GM12892 (cell line): ENCODE measurements at regions not wholly inside any gene's neighbourhood (a gene's known extent, or its start where the extent isn't known, plus 50 kb on each side); places are given as distances from the start of the nearest gene placed in this dataset.
"Not testable (repeated sequence)": the region's sequence is repeated elsewhere in the genome, so short reads cannot be mapped to it uniquely, and the experiment has no call there.

Source experiments
- DNase-seq: peaks from one replicate; pipeline ENCODE4 v3.0.0; 2011; ENCODE audit not compliant: insufficient read length
- FAIRE-seq: peaks from 2 replicates; lab custom pipeline; 2011; peaks lifted over from hg19 to GRCh38; lab: Jason Lieb, UNC
- POLR2A ChIP-seq: IDR thresholded peaks from 2 replicates; pipeline ENCODE4 v1.6.1; 2011; ENCODE audit warnings: low read depth, low read length, control low read depth
- POLR2AphosphoS5 ChIP-seq: IDR thresholded peaks from 2 replicates; pipeline ENCODE4 v1.6.1; 2011; ENCODE audit warnings: low read depth, low read length, control low read depth
- TAF1 ChIP-seq: IDR thresholded peaks from 2 replicates; pipeline ENCODE4 v1.6.1; 2011; ENCODE audit warnings: low read depth, mild to moderate bottlenecking, control low read depth, low read length, borderline replicate concordance

- FAIRE-seq (no peak), DNase-seq (peak; percentile 9)
- TF ChIP-seq POLR2A, result no peak
- no peak for TF ChIP-seq POLR2AphosphoS5
Observed at GRCh38 chr7:39808796-39809481, 141.1 kb upstream of the CDK13 start.

DNA sequence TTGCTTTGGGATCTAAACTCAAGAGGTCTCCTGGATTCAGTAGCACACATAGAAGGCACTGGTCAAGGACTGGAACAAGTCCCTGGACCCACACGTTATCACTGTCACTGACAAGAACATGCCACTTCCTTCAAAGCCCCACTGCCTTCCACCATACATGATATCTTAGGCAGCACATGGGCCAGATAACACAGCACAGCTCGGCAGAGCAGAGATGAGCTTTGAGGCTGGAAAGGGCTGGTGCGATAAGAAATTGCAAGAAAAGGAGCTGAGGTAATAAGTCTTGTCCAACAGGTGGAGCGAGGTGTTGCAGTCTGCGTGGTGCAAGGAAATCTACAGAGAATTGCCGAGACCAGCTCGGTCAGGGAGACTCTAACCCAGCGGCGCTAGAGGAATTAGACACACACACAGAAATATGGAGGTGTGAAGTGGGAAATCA lies 139.8 kb upstream of the CDK13 start:
- DNase-seq, result no peak
- no peak for FAIRE-seq
- TF ChIP-seq TAF1 (no peak), POLR2A (no peak), POLR2AphosphoS5 (no peak)

- no peak for FAIRE-seq
- TF ChIP-seq POLR2AphosphoS5, result no peak
- no peak for TF ChIP-seq TAF1
- TF ChIP-seq POLR2A, result no peak
- no peak for DNase-seq
Observed at GRCh38 chr7:39810710-39811109, 139.3 kb upstream of the CDK13 start.

DNA sequence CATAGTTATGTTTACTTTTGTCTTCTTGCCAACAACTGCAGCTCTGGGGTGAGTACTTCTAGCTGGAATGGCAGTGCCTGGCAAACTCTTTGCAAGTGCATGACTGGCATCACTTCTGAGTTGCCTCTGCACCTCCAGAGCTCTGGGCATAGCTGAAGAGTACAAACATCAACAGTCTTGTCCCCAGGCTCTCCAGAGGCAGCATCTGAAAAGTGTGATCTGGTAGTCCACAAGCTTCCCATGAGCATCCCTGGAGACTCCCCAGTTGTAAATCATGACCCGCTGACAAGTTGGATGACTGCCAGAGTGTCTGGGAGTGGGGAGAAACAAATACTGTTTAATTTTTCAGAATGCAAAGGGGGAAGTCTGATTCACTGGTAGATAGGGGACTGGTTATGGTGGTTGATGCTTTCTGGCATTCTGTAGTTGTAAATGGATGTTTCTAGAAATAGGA lies 138.9 kb upstream of the CDK13 start:
- TF ChIP-seq TAF1 (no peak), POLR2A (no peak), POLR2AphosphoS5 (no peak)
- DNase-seq (no peak), FAIRE-seq (no peak)

DNA sequence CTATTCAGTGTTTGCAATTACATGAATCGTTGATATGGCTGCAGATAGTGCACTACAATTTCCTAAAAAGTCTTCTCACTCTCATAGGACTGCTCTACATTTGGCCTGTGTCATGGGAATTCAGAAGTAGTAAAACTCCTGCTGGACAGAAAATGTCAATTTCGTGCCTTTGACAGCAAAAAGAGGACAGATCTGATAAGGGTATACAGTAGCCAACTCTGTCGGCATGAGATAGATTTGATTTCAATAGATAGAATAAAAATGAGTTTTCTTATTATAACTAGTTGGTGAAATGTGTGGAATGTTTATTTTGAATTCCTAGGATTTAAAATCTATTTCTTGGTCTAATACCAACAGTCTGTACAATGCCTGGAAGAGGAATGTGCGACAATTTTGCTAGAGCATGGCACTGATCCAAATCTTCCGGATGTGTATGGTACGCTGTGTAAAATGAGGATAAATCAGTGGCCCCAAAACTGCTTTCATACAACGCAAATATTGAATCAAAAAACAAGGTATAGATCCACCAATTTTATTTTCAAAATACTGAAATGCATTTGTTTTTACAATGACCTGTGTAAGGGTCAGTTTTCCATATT lies 133.5 kb upstream of the CDK13 start:
- TF ChIP-seq POLR2AphosphoS5, result no peak
- no peak for TF ChIP-seq TAF1
- no peak for TF ChIP-seq POLR2A
- FAIRE-seq, result no peak
- no peak for DNase-seq

DNA sequence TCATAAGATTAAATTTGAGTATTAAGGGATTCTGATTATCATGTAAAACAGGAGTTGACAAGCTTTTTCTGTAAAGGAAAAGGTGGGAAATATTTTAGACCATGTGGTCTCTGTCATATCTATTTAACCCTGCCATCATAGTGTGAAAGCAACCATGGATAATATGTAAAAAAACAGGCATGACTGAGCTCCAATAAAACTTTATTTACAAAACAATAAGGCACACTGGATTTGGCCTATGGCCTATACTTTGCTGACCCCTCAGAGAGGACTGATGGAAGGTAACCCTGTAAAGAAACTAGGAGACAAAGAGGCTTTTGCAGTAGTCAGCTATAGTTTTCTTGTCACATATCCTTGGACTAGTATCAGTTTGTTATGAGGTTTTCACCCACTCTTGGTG lies 130.5 kb upstream of the CDK13 start:
- TF ChIP-seq POLR2A, result no peak
- TF ChIP-seq TAF1, result no peak
- TF ChIP-seq POLR2AphosphoS5, result no peak
- no peak for FAIRE-seq

DNA sequence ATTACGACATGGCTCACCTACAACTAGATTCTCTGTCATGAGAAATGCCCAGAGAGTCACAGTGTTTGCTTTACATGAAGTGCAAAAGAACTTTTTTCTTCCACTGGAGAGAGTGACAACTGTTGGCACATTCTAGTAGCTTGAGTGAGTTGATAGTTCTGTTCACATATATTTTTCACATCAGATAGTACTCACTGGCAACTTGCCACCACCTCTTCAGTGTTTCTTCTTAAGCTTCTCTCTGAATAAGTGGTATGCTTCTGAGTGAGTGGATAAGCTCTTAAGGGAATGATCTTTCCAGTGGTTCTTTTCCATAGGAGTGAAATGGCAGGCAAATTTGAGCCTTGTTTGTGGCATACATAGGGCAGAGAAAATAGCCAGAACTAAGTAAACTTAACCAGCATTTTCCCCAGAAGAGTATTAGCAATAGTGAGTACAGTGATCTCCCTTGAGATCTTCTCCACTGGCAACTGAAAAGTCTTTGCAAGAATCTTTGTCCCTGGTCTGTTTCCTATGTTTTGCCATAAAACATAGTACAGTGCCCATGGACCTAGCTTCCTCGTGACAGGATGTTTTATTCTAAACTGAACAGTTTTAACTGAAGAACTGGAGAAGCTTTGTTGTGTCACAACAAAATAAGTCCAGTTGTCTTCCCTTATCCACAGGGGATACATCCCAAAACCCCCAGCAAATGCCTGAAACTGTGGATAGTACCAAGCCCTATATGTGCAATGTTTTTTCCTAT lies 125.4 kb upstream of the CDK13 start:
- no peak for TF ChIP-seq TAF1
- no peak for TF ChIP-seq POLR2AphosphoS5
- no peak for TF ChIP-seq POLR2A
- no peak for DNase-seq
- FAIRE-seq, result no peak

More for the DNA sequence above, 130.5 kb upstream of the CDK13 start:
- no peak for DNase-seq

- TF ChIP-seq POLR2AphosphoS5 (no peak), POLR2A (no peak), TAF1 (no peak)
- FAIRE-seq, result no peak
- DNase-seq, result no peak
Observed at GRCh38 chr7:39825401-39825980, 124.6 kb upstream of the CDK13 start.

GRCh38 chr7:39826166-39826565 lies 123.9 kb upstream of the CDK13 start:
- DNase-seq, result no peak
- FAIRE-seq, result no peak
- TF ChIP-seq POLR2A (no peak), POLR2AphosphoS5 (no peak), TAF1 (no peak)

- TF ChIP-seq POLR2A (no peak), TAF1 (no peak), POLR2AphosphoS5 (no peak)
- no peak for DNase-seq
- no peak for FAIRE-seq
Observed at GRCh38 chr7:39827571-39827970, 122.5 kb upstream of the CDK13 start.

GRCh38 chr7:39829028-39829427 lies 121.0 kb upstream of the CDK13 start:
- no peak for TF ChIP-seq POLR2AphosphoS5
- no peak for TF ChIP-seq TAF1
- no peak for TF ChIP-seq POLR2A
- FAIRE-seq (no peak), DNase-seq (no peak)

- TF ChIP-seq POLR2AphosphoS5 (no peak), POLR2A (no peak), TAF1 (no peak)
- FAIRE-seq (no peak), DNase-seq (no peak)
Observed at GRCh38 chr7:39832519-39833085, 117.5 kb upstream of the CDK13 start.

GRCh38 chr7:39833180-39833799 lies 116.8 kb upstream of the CDK13 start:
- FAIRE-seq, result peak; percentile 17
- peak; percentile 20 for DNase-seq

GRCh38 chr7:39833865-39834634 lies 116.0 kb upstream of the CDK13 start:
- FAIRE-seq, DNase-seq: not testable (repeated sequence)
